ENCODE measurements at regions not wholly inside any gene's neighbourhood (a gene's known extent, or its start where the extent isn't known, plus 50 kb on each side); places are given as distances from the start of the nearest gene placed in this dataset.

DNA sequence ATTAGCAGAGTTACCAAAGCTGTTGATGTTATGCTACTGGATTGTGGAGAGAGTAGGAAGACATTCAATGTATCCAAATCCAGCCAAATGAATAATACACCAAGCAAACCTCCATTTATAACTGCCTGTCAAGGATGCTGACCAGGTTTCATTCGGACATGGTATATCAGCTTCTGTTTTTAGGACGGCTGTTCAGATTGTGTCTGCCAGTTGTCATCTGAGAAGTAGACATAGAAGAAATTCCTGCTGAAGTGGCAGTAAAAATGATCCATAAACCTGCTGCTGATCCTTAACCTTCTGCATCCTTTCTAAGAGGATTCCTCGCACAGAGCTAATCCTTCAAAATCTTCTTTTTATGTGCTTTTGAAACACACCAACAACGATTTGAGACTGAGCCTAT is 663.6 kb upstream of the PLXNA2 start:
- Histone ChIP-seq H3K9me3 (no peaks in the 10 kb centered on the region), H3K4me1 (no peaks in the 10 kb centered on the region), H3K27me3 (no peaks in the 10 kb centered on the region), H3K36me3 (no peaks in the 10 kb centered on the region), H3K27ac (no peak overlapping the region), H3K4me3 (no peak overlapping the region)
- TF ChIP-seq, protein P1, sequence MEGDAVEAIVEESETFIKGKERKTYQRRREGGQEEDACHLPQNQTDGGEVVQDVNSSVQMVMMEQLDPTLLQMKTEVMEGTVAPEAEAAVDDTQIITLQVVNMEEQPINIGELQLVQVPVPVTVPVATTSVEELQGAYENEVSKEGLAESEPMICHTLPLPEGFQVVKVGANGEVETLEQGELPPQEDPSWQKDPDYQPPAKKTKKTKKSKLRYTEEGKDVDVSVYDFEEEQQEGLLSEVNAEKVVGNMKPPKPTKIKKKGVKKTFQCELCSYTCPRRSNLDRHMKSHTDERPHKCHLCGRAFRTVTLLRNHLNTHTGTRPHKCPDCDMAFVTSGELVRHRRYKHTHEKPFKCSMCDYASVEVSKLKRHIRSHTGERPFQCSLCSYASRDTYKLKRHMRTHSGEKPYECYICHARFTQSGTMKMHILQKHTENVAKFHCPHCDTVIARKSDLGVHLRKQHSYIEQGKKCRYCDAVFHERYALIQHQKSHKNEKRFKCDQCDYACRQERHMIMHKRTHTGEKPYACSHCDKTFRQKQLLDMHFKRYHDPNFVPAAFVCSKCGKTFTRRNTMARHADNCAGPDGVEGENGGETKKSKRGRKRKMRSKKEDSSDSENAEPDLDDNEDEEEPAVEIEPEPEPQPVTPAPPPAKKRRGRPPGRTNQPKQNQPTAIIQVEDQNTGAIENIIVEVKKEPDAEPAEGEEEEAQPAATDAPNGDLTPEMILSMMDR (IDR thresholded peaks at IDR 0.05), result no peak
- ATAC-seq (no peak), FAIRE-seq (no peak), DNase-seq (no peak)
- intact Hi-C loops (cut with DNase I), result no loop called here
- WGBS, 2 donors, result 48 to 50% methylated on average over 4 of the region's 4 CpGs

DNA sequence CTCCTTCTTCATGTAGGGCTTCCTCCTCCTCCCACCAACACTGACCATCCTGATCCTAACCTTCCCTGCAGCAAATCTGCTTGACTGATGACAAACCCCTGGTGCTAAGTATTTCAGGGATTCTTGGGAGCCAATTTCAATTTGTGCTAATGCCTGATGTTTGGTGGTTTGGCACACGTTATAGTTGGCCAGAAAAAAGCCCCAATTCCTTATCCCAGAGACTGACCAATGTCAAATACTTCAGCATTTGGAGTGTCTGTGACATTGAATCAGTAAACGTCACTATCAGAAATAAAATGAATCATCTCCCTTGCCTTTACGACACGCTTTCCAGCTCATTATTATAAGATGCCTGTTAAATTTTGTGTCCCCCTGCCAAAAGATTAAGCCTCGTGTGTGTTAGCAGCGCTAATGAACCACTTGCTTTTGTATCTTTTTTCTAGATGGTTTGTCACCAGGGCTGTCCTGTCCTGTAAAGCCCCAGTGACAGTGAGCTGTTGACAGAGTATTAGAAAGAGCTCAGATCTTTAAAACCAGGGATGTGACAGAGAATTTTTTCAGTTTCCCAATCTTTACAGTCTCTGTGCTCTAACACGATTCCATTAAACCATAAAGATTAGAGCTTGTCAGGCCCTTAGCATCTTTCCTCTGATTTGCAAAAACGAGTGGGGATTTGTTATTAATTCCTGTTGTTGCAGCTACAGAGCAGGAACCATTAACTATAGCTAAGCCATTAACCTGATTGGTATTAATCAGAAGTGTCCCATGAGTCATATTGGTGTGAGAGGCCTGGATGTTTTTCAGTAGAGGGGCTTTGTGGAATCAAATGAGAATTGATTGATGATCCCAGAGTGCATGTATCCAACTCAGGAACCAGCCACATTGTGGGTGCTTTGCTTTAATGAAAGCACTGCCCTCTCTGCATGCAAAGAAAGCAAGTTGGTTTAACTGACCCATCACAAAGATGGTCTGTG is 665.1 kb upstream of the PLXNA2 start:
- intact Hi-C loops (cut with DNase I), result no loop called here
- no peaks in the 10 kb centered on the region for H3K36me3 ChIP-seq
- no peaks in the 10 kb centered on the region for H3K9me3 ChIP-seq
- H3K4me3 ChIP-seq, result no peak overlapping the region
- 51 to 60% methylated on average over 8 of the region's 8 CpGs for WGBS, 2 donors
- no peaks in the 10 kb centered on the region for H3K4me1 ChIP-seq
- DNase-seq, result no peak
- FAIRE-seq, result no peak
- no peaks in the 10 kb centered on the region for H3K27me3 ChIP-seq
- ATAC-seq, result no peak
- TF ChIP-seq, protein P1 (IDR thresholded peaks at IDR 0.05), result no peak
- H3K27ac ChIP-seq, result no peak overlapping the region

DNA sequence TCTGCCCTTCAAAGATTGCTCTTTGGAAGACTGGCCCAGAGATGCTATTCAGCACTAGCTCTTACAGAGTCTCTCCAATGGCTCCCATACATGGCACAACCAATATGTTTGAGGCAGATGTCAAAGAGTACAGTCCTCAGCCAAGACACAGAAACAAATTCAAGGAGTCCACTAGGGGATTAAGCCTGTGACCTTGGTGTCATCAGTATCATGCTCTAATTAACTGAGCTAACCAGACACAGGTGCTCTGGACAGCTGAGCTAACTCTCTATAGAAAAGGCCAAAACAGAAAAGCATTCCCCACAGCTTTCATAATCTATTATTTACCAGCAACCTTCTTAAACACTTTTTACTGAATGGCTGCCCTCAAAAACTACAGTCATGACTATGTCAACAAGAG is 666.0 kb upstream of the PLXNA2 start:
- FAIRE-seq, result no peak
- intact Hi-C loops (cut with DNase I), result no loop called here

DNA sequence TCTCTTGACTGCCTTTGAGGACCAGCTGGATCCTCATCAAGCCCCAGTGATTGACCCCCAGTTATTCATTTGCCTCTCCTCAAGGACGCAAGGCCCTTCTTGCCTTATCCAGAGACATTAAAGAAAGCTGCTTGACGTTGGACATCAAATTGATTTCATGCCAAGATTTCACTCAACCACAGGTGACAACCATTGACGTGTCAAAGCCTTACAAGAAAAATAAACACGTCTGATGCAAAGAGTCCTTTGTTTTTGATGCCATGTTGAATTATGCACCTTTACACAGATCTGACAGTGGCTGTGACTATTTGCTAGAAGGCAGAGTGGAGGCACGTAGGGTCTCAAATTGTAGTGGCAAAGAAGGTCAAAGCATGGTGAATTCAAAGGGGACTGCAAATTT is 666.2 kb upstream of the CAMK1G start:
- no peak overlapping the region for H3K27ac ChIP-seq
- no peak overlapping the region for H3K4me3 ChIP-seq
- no peak for ATAC-seq
- DNase-seq, result no peak
- H3K36me3 ChIP-seq, result no peaks in the 10 kb centered on the region
- intact Hi-C loops (cut with DNase I), result no loop called here
- H3K9me3 ChIP-seq, result no peaks in the 10 kb centered on the region
- H3K27me3 ChIP-seq, result no peaks in the 10 kb centered on the region
- FAIRE-seq, result no peak
- 30 to 34% methylated on average over 5 of the region's 5 CpGs for WGBS, 2 donors
- TF ChIP-seq, protein P1 (IDR thresholded peaks at IDR 0.05), result no peak
- no peaks in the 10 kb centered on the region for H3K4me1 ChIP-seq

More for the DNA sequence above, 666.0 kb upstream of the PLXNA2 start:
- no peak for ATAC-seq
- H3K27ac ChIP-seq, result no peak overlapping the region
- H3K9me3 ChIP-seq, result no peaks in the 10 kb centered on the region
- H3K36me3 ChIP-seq, result no peaks in the 10 kb centered on the region
- H3K4me1 ChIP-seq, result no peaks in the 10 kb centered on the region
- no peaks in the 10 kb centered on the region for H3K27me3 ChIP-seq
- DNase-seq, result no peak
- no peak overlapping the region for H3K4me3 ChIP-seq
- TF ChIP-seq, protein P1 (IDR thresholded peaks at IDR 0.05), result no peak

DNA sequence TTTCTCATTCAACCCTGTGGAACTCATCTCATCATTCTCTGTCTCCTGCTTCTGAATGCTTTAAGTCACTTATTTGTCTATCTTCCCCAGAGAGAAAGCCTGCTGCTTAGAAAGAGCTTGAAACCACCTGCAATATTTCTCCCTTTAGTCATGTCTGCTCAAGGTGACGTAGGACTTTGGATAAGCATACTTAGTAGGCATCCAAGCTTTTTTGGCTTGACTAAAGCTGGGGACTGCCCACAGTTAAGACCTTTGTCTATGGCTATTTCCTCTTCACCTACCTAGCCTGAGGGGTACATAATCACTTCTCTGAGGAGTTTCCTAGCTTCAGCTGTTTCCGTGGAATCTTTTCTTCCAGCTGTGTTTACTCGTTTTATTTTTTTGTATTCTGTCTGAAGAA is 665.8 kb upstream of the CAMK1G start:
- intact Hi-C loops (cut with DNase I), result no loop called here
- DNase-seq (no peak), ATAC-seq (no peak), FAIRE-seq (no peak)
- H3K27ac ChIP-seq, result no peak overlapping the region
- TF ChIP-seq, protein P1 (IDR thresholded peaks at IDR 0.05), result no peak
- WGBS, 2 donors, result 43 to 63% methylated on average over 3 of the region's 3 CpGs
- no peaks in the 10 kb centered on the region for H3K9me3 ChIP-seq
- no peaks in the 10 kb centered on the region for H3K27me3 ChIP-seq
- no peaks in the 10 kb centered on the region for H3K4me1 ChIP-seq
- no peaks in the 10 kb centered on the region for H3K36me3 ChIP-seq
- no peak overlapping the region for H3K4me3 ChIP-seq
